LNCaP clone FGC (cell line): ENCODE measurements at regions not wholly inside any gene's neighbourhood (a gene's known extent, or its start where the extent isn't known, plus 50 kb on each side); places are given as distances from the start of the nearest gene placed in this dataset.

Experiments used
- DNase-seq: peaks from one replicate; pipeline ENCODE4 v3.0.0-alpha.2; 2011; ENCODE audit warnings: low read depth
- H3K4me3 ChIP-seq: 2 replicates; pipeline ENCODE4 v1.5.1; 2011; ENCODE audit warnings: mild to moderate bottlenecking, low read depth, low read length, control low read depth
- TF ChIP-seq, protein P1 (sequence below): IDR thresholded peaks from 2 replicates; pipeline ENCODE4 v1.5.1; 2012; ENCODE audit warnings: mild to moderate bottlenecking; ENCODE audit not compliant: control insufficient read depth, insufficient read depth; ENCODE audit errors: extremely low read depth

- TF ChIP-seq, protein P1, sequence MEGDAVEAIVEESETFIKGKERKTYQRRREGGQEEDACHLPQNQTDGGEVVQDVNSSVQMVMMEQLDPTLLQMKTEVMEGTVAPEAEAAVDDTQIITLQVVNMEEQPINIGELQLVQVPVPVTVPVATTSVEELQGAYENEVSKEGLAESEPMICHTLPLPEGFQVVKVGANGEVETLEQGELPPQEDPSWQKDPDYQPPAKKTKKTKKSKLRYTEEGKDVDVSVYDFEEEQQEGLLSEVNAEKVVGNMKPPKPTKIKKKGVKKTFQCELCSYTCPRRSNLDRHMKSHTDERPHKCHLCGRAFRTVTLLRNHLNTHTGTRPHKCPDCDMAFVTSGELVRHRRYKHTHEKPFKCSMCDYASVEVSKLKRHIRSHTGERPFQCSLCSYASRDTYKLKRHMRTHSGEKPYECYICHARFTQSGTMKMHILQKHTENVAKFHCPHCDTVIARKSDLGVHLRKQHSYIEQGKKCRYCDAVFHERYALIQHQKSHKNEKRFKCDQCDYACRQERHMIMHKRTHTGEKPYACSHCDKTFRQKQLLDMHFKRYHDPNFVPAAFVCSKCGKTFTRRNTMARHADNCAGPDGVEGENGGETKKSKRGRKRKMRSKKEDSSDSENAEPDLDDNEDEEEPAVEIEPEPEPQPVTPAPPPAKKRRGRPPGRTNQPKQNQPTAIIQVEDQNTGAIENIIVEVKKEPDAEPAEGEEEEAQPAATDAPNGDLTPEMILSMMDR: no peak
- no peak overlapping the region for H3K4me3 ChIP-seq
- DNase-seq: no peak
Measured at GRCh38 chr10:91127341-91128082, 93.0 kb upstream of the PCGF5 start.

GRCh38 chr10:91135113-91135512 is 85.3 kb upstream of the PCGF5 start:
- DNase-seq: no peak
- TF ChIP-seq, protein P1: no peak

DNA sequence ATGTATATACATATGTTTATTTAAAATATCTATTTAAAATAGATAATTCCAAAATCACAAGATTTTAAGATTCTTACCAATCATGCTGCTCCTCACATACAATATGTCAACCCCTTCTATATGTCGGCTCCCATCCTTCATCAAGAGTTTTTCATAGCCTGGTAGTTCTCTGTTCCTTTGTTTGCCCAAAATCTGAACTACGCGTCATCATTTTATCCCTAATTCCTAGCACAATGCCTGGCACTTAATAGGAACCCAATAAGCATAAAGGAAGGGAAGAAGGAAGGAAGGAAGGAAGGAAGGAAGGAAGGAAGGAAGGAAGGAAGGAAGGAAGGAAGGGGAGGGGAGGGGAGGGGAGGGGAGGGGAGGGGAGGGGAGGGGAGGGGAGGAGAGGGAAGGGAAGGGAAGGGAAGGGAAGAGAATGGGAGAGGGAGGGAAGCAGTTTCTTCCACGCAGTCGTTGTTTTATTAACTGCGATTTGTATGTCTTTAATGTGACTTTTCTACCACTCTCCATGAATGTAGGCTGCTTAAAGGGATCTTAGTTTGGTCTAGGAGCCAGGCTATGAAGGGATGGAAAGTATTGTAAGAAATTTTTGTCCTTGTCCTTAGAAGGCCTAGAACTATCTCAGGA is 83.3 kb upstream of the PCGF5 start:
- TF ChIP-seq, protein P1: no peak
- no peak for DNase-seq
- H3K4me3 ChIP-seq: no peak overlapping the region

More at GRCh38 chr10:91135113-91135512, 85.3 kb upstream of the PCGF5 start:
- no peak overlapping the region for H3K4me3 ChIP-seq

DNA sequence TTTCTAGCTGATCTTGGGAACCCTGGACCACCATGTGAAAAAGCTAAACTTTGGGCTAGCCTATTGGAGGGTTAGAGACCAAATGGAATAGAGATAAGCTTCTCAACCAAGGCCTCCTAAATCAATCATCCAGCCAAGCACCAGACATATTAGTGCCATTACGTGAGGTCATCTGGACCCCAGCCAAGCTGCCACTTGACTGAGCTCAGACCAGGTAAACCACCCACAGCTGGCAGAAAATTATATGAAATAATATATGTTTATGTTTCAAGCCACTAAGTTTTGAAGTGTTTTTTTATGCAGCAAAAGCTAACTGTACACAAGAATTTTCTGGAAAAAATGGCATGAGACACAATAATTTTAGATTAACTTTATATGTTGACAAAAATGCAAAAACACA is 82.6 kb upstream of the PCGF5 start:
- TF ChIP-seq, protein P1: no peak
- DNase-seq: no peak
- H3K4me3 ChIP-seq: no peak overlapping the region

- TF ChIP-seq, protein P1: no peak
- H3K4me3 ChIP-seq: no peak overlapping the region
- DNase-seq: no peak
Measured at GRCh38 chr10:91140995-91141549, 79.4 kb upstream of the PCGF5 start.

- no peak for DNase-seq
- H3K4me3 ChIP-seq: no peak overlapping the region
- TF ChIP-seq, protein P1: no peak
Measured at GRCh38 chr10:91144961-91145360, 75.5 kb upstream of the PCGF5 start.

DNA sequence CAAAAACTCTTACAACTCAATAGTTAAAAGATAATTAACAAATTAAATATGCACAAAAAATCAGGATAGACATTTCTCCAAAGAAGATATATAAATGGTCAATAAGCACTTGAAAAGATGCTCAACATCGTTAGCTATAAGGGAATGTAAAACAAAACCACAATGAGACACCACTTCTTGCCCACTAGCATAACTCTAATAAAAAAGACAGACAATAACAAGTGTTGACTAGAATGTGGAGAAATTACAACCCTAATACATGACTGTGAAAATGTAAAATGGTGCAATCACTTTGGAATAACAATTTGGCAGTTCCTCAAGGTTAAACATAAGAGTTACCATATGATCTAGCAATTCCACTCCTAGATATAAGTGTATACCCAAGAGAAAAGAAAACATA is 74.3 kb upstream of the PCGF5 start:
- H3K4me3 ChIP-seq: no peak overlapping the region

More for the DNA sequence above, 74.3 kb upstream of the PCGF5 start:
- no peak for DNase-seq
- TF ChIP-seq, protein P1: no peak
